T47D (cell line): ENCODE measurements at regions not wholly inside any gene's neighbourhood (a gene's known extent, or its start where the extent isn't known, plus 50 kb on each side); places are given as distances from the start of the nearest gene placed in this dataset.
A peak's percentile ranks its signal among the peaks of the same experiment; 100 is the strongest.
"Not testable (repeated sequence)": the region's sequence is repeated elsewhere in the genome, so short reads cannot be mapped to it uniquely, and the experiment has no call there.

ENCODE experiments used
- DNase-seq, 2 experiments: peaks; one replicate each; pipeline versions ENCODE4 v3.0.0 to v3.0.0-alpha.2; 2011 to 2012; ENCODE audit warnings: low read depth in 1 of 2, low spot score in 1 of 2
- JUND ChIP-seq: IDR thresholded peaks from 2 replicates; pipeline ENCODE4 v1.6.1; 2012; ENCODE audit warnings: low read depth
- in situ Hi-C: cut with HindIII; loops from 2 replicates; pipeline ENCODE4 v1.10.0; 2016; ENCODE audit warnings: low sequenced_read_pairs, low pct_unique_long_range_greater_than_20kb

DNA sequence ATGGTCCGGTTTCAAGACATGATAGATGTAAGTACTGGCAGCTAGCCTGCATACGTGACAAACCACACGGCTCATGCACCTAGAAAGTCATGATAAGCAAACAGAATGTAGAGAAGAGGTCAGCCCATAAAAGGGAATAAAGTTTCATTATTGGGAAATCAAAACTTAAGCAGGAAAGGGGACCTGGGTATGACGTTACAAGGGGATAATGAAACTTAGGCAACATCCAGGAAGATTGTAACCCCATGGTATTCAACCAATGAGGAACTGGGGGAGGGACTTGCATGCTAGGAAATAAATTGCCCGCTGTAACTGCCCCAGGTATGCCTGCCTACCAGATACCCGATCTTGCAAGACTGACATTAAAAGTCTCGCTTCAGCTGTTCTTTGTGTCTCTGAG lies 1679.0 kb downstream of the SUCLG1 start:
- no peak for TF ChIP-seq JUND
- in situ Hi-C loops = no loop called here
- peak in 1 of 2 experiments; percentile 6 for DNase-seq

DNA sequence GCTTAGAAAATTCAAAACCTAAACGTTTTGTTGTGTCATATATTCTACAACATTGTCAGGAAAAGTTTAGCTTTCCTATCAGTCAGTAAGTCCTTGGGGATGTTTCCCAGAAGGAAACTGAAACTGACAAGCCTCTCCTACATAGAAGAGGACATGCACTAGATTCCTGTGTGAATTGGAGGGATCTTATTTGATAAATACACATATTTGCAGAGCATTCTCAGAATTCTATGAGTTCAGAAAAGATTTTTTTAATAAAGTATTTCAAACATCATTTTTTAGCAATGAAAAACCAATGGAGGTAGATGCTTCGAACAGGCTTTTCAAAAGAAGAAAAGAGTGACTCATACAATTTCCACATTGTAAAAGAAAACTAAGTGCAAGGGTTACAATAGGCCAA lies 1706.7 kb downstream of the SUCLG1 start:
- no peak for DNase-seq
- no peak for TF ChIP-seq JUND
- in situ Hi-C loops = no loop called here

DNA sequence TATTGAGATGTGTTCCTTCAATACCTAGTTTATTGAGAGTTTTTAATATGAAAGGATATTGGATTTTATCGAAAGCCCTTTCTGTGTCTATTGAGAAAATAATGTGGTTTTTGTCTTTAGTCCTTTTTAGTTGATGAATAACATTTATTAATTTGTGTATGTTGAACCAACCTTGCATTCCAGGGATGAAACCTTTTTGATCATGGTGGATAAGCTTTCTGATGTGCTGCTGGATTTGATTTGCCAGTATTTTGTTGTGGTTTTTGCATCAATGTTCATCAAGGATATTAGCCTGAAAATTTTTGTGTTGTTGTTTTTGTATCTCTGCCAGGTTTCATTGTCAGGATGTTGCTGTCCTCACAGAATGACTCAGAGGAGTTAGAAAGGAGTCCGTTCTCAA lies 1710.4 kb downstream of the SUCLG1 start:
- TF ChIP-seq JUND = no peak
- no peak for DNase-seq
- in situ Hi-C loops = no loop called here

DNA sequence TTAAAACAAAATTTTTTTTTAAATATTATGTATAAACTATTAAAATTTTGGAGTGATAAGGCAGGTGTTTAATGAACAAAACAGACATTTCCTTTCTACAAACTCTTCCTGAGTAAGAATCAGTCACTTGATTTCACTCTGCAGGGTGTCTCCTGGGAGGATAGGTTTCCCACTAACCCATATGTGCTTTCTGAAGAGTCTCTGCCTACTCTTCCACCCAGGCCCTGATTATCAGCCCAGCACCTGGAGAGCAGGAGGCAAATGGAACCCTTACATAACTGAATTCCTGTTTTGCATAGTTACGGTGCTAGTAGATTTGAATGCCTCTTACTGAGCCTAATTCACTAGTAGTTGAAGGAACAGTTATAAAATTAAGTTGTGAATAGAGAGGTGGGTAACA lies 1718.6 kb downstream of the SUCLG1 start:
- in situ Hi-C loops = no loop called here
- DNase-seq = no peak
- TF ChIP-seq JUND = no peak

DNA sequence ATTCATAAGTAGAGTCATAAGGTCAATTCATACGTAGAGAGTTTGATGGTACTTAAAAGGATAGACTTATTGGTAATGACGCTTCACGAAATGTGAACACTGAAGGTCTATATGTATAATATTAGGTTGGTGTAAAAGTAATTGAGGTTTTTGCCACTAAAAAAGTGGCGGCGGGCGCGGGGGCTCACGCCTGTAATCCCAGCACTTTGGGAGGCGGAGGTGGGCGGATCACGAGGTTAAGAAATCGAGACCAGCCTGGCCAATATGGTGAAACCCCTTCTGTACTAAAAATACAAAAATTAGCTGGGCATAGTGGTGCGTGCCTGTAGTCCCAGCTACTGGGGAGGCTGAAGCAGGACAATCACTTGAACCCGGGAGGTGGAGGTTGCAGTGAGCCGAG lies 1721.1 kb downstream of the SUCLG1 start:
- DNase-seq, in situ Hi-C loops: not testable (repeated sequence)

DNA sequence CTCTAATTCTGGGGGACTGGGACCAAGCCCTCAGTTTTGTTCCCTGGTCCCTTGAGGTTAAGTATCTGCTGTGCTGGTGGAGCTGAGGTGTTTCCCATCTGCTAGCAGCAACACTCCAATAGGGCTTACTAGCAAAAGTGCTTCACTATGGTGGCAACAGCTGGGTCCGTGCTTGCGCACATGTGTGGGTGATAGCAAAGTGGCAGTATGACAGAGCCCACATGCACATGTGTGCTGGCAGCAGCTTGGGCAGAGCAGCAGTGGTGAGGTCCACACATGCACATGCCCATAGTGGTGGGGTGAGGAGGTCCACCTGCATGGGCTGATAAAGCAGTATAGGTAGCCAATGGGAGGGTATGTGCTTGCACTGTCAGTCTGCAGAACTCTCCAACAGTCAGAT lies 1723.7 kb downstream of the SUCLG1 start:
- in situ Hi-C loops = no loop called here
- no peak for TF ChIP-seq JUND
- no peak for DNase-seq

DNA sequence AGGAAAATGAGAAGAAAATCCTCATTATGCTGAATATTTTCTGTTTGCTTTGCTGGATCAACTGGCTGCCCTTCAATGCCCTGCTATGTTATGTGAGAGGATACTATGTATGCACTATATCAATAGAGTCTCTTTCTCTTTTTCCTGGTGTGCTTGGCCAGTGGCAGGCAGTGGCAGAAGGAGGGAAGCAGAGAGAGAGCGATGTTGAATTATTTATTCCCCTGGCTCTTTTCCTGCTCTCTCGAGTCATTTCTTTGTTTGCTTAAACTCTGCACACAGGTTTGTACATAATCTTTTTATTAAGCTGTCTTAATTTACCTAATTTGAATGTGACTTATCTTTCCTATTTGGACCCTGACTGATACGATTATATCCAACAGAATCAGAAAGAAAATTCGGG lies 1727.3 kb downstream of the SUCLG1 start:
- no peak for DNase-seq
- TF ChIP-seq JUND = no peak
- in situ Hi-C loops = no loop called here

DNA sequence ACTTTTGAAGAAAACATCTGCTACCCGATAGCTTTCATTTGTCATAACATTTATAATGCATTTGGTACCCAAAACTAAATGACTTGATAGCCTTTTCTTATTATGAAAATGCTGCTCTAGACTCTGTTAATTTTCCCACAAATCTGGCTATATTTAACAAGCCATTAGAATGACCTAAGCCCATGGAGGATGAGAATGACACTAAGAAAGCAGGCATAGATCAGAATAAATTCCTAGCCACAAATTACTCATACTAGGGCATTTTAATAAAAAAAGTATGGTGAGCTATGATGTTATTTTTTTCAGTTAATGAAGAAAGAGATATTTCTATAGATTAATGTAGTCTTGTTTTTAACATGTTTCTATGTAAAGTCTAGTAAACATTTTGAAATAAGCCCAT lies 1728.3 kb downstream of the SUCLG1 start:
- in situ Hi-C loops = no loop called here
- no peak for TF ChIP-seq JUND
- DNase-seq = no peak

DNA sequence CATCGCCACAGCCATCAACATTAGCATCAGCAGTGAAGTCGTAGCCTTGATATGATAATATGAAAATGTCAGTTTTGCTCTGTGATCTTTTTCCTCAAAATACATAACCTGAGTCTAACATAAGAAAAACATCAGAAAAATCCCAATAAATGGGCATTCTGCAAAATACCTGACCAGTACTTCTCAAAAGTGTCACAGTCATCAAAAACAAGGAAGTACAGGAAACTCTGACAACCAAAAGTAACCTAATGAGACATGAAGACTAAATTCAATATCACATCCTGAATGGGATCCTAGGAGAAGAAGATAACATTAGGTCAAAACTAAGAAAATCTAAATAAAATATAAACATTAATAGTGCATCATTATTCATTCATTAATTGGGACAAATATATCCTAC lies 1731.0 kb downstream of the SUCLG1 start:
- no peak for DNase-seq
- no peak for TF ChIP-seq JUND
- in situ Hi-C loops = no loop called here

DNA sequence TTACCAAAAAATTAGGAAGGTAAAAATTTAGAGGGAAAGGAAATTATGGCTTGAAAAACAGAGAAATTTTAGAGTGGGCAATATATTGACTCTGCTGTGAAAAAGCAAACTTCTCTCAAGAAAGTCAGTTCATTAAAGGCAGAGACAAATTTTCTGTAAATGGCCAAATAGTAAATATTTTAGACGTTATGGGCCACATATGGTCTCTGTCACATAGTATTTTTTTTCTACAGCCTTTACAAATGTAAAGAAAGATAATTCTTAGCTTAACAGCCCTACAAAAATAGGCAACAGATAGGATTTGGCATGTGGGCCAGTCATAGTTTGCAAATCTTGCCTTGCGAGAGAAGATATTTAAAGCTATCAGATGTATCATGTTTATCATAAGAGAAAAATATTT lies 1750.4 kb downstream of the SUCLG1 start:
- in situ Hi-C loops = no loop called here
- TF ChIP-seq JUND = no peak
- DNase-seq = no peak

DNA sequence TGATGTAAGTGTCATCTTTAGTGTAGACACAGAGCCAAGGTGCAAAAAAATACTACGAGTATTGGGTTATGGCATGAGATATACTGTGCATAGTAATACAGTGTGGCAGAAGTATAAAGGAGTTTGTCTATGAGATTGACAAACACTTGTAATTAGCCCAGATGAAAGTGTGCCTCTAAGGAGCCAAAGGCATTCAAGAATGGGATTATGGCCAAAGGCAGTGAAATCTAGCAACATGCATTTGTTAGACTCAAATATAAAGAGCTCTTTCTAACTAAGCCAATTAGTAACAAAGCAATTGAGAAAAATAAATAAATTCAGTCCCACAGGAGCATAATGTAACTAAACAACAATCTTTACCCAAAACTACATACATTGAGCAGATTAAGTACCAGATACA lies 1761.8 kb downstream of the SUCLG1 start:
- in situ Hi-C loops = no loop called here
- no peak for DNase-seq
- TF ChIP-seq JUND = no peak

DNA sequence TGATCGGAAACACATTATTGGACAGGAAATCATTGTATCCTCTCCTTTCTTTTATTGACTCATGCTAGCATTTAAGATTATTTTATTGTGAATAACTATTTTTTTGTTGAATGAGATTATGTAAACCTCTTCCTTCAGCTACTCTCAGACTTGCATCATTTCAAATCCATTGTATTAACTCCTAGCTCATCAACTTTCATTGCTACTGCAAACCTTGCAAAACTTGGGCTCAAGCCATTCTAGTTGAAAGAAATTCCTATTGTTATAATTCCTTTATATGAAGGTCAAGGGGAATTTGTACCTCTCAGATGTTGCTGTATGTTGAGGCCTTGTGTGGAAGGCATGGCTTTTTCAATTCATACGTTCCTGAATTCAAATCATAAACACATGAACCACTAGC lies 1764.6 kb downstream of the SUCLG1 start:
- in situ Hi-C loops = no loop called here
- TF ChIP-seq JUND = no peak
- no peak for DNase-seq

DNA sequence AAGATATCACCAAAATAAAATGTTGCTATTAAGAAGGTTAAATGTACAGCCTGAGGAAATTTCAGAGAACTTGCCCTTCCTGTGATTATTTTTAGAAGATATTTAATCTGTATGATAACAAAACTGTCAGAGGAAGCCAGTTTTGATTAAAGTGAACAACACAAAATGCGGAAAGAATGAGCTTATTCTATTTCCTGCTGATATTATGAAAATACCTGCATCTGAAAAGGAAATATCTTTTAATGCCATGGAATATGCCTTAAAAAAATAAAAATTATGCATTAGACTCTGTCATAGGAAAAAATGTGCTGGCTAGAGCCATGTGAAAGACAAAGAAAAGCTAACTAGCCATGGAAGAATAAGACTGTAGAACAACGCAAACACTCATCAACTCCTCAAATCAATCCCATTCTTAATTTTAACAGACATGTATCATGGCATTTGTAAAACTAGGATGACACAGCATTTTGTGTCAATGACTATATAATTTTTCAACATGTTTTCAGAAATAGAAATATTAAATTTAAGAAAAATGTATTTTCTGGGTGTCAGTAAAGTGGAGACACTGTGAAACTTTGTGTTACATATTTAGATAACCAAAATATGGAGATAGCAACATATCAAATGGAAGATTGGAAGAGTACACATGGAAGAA lies 1768.2 kb downstream of the SUCLG1 start:
- in situ Hi-C loops = no loop called here
- DNase-seq = no peak
- no peak for TF ChIP-seq JUND

DNA sequence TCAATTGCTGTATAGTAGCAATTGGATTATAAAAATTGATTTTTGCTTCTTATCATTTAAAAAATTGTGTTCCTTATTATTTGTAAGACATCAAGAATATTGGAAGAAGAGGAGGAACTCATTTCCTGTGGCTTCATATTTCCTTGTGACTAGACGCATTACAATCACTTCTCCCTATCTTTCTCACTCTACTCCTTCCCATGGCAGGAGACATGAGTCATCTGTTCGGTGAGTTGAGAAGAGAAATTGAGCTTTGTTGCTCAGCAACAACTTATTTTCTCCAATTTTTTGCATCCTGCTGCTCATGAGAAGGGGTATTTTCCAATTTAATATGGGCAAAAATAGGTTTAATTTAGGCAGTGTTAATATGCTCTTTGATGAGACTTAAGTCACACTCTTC lies 1783.9 kb downstream of the SUCLG1 start:
- in situ Hi-C loops = no loop called here

DNA sequence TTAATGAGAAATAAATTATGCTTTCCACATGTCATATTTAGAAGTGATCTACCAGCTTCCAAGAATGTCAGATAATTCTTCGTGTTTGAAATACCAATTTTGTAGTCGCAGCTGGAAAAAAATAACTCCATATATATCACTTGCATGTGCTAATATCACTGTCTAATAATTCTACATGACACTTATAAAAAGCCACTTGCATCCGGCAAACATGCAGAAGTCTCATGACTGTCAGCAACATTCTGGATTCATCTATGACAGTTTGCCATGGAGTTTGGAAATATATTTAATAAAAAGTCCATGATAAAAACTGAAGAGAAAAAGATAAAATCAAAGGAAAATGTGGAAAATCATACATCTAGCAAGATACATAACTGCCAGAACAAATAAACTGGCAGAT lies 1784.4 kb downstream of the SUCLG1 start:
- TF ChIP-seq JUND = no peak
- no peak for DNase-seq
- in situ Hi-C loops = no loop called here

More for the DNA sequence above, 1783.9 kb downstream of the SUCLG1 start:
- DNase-seq = no peak
- no peak for TF ChIP-seq JUND
